Fibroblast of lung (primary cell): ENCODE measurements at regions not wholly inside any gene's neighbourhood (a gene's known extent, or its start where the extent isn't known, plus 50 kb on each side); places are given as distances from the start of the nearest gene placed in this dataset.

Experiments
- DNase-seq, 2 donors: peaks; one replicate each; pipeline versions ENCODE4 v3.0.0 to v3.0.0-alpha.2; 2010; ENCODE audit warnings: low read depth in 2 of 2
- H2AFZ ChIP-seq: 2 replicates; pipeline ENCODE4 v1.5.1; 2012; ENCODE audit warnings: low read length, control low read depth, inconsistent platforms
- H3K27ac ChIP-seq: 2 replicates; pipeline ENCODE4 v1.5.1; 2011; ENCODE audit warnings: low read length, control low read depth; ENCODE audit not compliant: insufficient read depth
- H3K27me3 ChIP-seq: 2 replicates; pipeline ENCODE4 v1.5.1; 2011; ENCODE audit warnings: mild to moderate bottlenecking, low read length; ENCODE audit not compliant: control insufficient read depth, insufficient read depth
- H3K36me3 ChIP-seq: 2 replicates; pipeline ENCODE4 v1.5.1; 2011; ENCODE audit warnings: low read length; ENCODE audit not compliant: control insufficient read depth, insufficient read depth
- H3K4me1 ChIP-seq: 2 replicates; pipeline ENCODE4 v1.5.1; 2011; ENCODE audit warnings: low read length; ENCODE audit not compliant: control insufficient read depth, insufficient read depth; ENCODE audit errors: extremely low read depth
- H3K4me2 ChIP-seq: 2 replicates; pipeline ENCODE4 v1.5.1; 2011; ENCODE audit warnings: low read length, control low read depth; ENCODE audit not compliant: insufficient read depth; ENCODE audit errors: extremely low read depth
- H3K4me3 ChIP-seq, 4 experiments: fragments of 200-600 bp in 1 of 4; sonication (generic) in 1 of 4; replicated peaks in 1 of 4; 2 replicates each; pipeline ENCODE4 v1.5.1; 2011 to 2016; ENCODE audit warnings: low read length in 4 of 4, low read depth in 3 of 4, mild to moderate bottlenecking in 3 of 4, control low read depth in 2 of 4, inconsistent platforms in 1 of 4, mixed read lengths in 1 of 4; ENCODE audit not compliant: insufficient read depth in 1 of 4; ENCODE audit errors: control extremely low read depth in 1 of 4
- H3K79me2 ChIP-seq: 2 replicates; pipeline ENCODE4 v1.5.1; 2012; ENCODE audit warnings: mild to moderate bottlenecking, low read length, inconsistent platforms; ENCODE audit not compliant: control insufficient read depth, insufficient read depth
- H3K9ac ChIP-seq: 2 replicates; pipeline ENCODE4 v1.5.1; 2011; ENCODE audit warnings: mild to moderate bottlenecking, low read length, control low read depth; ENCODE audit not compliant: insufficient read depth
- H3K9me3 ChIP-seq: 2 replicates; pipeline ENCODE4 v1.5.1; 2012; ENCODE audit warnings: low read depth, low read length; ENCODE audit not compliant: control insufficient read depth, insufficient read depth
- H4K20me1 ChIP-seq: 2 replicates; pipeline ENCODE4 v1.5.1; 2011; ENCODE audit warnings: low read length; ENCODE audit not compliant: control insufficient read depth, insufficient read depth; ENCODE audit errors: extremely low read depth
- CTCF ChIP-seq, 2 donors: IDR thresholded peaks in 1 of 2; conservative IDR thresholded peaks in 1 of 2; 1 replicate in 1 of 2; 2 replicates in 1 of 2; pipeline ENCODE4 v1.5.1; 2011 to 2012; ENCODE audit warnings: low read length in 2 of 2, control low read depth in 1 of 2, inconsistent platforms in 1 of 2, low read depth in 1 of 2, mild to moderate bottlenecking in 1 of 2
- EZH2 ChIP-seq: IDR thresholded peaks from 2 replicates; pipeline ENCODE4 v1.5.1; 2012; ENCODE audit warnings: low read length, control low read depth, mild to moderate bottlenecking; ENCODE audit errors: missing control alignments

- no peak overlapping the region for H3K4me3 ChIP-seq
- H3K27me3 ChIP-seq, result no peaks in the 10 kb centered on the region
- no peaks in the 10 kb centered on the region for H3K4me1 ChIP-seq
- H3K4me2 ChIP-seq, result no peak overlapping the region
- H4K20me1 ChIP-seq, result no peaks in the 10 kb centered on the region
- TF ChIP-seq CTCF (conservative IDR thresholded peaks at IDR 0.05 in 1 of 2, IDR thresholded peaks at IDR 0.05 in 1 of 2; ENCODE audit: low read depth in 1 of 2, low read length in 2 of 2) (no peak), EZH2 (no peak)
- no peaks in the 10 kb centered on the region for H3K36me3 ChIP-seq
- no peak overlapping the region for H2AFZ ChIP-seq
- H3K9ac ChIP-seq, result no peak overlapping the region
- H3K79me2 ChIP-seq, result no peaks in the 10 kb centered on the region
- peak in 1 of 2 donors; percentile 10 for DNase-seq
- H3K27ac ChIP-seq, result no peak overlapping the region
- no peaks in the 10 kb centered on the region for H3K9me3 ChIP-seq
Observed at GRCh38 chr3:110567029-110567428, 504.6 kb upstream of the NECTIN3 start.

GRCh38 chr3:110568246-110568645 is 503.4 kb upstream of the NECTIN3 start:
- Histone ChIP-seq H3K4me2 (peak overlapping the region; percentile 50), H4K20me1 (no peaks in the 10 kb centered on the region), H3K9ac (no peak overlapping the region), H3K9me3 (no peaks in the 10 kb centered on the region), H2AFZ (no peak overlapping the region), H3K36me3 (no peaks in the 10 kb centered on the region), H3K27ac (no peak overlapping the region), H3K79me2 (no peaks in the 10 kb centered on the region), H3K4me1 (no peaks in the 10 kb centered on the region), H3K4me3 (no peak overlapping the region), H3K27me3 (no peaks in the 10 kb centered on the region)
- TF ChIP-seq CTCF (conservative IDR thresholded peaks at IDR 0.05 in 1 of 2, IDR thresholded peaks at IDR 0.05 in 1 of 2; ENCODE audit: low read depth in 1 of 2, low read length in 2 of 2), result no peak
- TF ChIP-seq EZH2, result no peak
- peak; percentile 82 to 93 for DNase-seq

- H3K79me2 ChIP-seq, result no peaks in the 10 kb centered on the region
- no peaks in the 10 kb centered on the region for H3K4me1 ChIP-seq
- no peaks in the 10 kb centered on the region for H3K27me3 ChIP-seq
- DNase-seq, result no peak
- H4K20me1 ChIP-seq, result no peaks in the 10 kb centered on the region
- H3K27ac ChIP-seq, result no peak overlapping the region
- no peak overlapping the region for H3K9ac ChIP-seq
- TF ChIP-seq CTCF (conservative IDR thresholded peaks at IDR 0.05 in 1 of 2, IDR thresholded peaks at IDR 0.05 in 1 of 2; ENCODE audit: low read depth in 1 of 2, low read length in 2 of 2), result no peak
- no peak overlapping the region for H2AFZ ChIP-seq
- H3K4me3 ChIP-seq, result no peak overlapping the region
- H3K9me3 ChIP-seq, result no peaks in the 10 kb centered on the region
- H3K4me2 ChIP-seq, result no peak overlapping the region
- no peaks in the 10 kb centered on the region for H3K36me3 ChIP-seq
Observed at GRCh38 chr3:110569073-110569472, 502.5 kb upstream of the NECTIN3 start.
